ENCODE measurements at regions not wholly inside any gene's neighbourhood (a gene's known extent, or its start where the extent isn't known, plus 50 kb on each side); places are given as distances from the start of the nearest gene placed in this dataset.

GRCh38 chr5:17895288-17896033, 261.2 kb downstream of the TAF11L14 start:
- TF ChIP-seq, protein P1, sequence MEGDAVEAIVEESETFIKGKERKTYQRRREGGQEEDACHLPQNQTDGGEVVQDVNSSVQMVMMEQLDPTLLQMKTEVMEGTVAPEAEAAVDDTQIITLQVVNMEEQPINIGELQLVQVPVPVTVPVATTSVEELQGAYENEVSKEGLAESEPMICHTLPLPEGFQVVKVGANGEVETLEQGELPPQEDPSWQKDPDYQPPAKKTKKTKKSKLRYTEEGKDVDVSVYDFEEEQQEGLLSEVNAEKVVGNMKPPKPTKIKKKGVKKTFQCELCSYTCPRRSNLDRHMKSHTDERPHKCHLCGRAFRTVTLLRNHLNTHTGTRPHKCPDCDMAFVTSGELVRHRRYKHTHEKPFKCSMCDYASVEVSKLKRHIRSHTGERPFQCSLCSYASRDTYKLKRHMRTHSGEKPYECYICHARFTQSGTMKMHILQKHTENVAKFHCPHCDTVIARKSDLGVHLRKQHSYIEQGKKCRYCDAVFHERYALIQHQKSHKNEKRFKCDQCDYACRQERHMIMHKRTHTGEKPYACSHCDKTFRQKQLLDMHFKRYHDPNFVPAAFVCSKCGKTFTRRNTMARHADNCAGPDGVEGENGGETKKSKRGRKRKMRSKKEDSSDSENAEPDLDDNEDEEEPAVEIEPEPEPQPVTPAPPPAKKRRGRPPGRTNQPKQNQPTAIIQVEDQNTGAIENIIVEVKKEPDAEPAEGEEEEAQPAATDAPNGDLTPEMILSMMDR (conservative IDR thresholded peaks at IDR 0.05; ENCODE audit: low read length), result no peak
- H3K4me3 ChIP-seq (ENCODE audit: low read length), result no peak overlapping the region
- no peak for DNase-seq (ENCODE audit: low read depth)

DNA sequence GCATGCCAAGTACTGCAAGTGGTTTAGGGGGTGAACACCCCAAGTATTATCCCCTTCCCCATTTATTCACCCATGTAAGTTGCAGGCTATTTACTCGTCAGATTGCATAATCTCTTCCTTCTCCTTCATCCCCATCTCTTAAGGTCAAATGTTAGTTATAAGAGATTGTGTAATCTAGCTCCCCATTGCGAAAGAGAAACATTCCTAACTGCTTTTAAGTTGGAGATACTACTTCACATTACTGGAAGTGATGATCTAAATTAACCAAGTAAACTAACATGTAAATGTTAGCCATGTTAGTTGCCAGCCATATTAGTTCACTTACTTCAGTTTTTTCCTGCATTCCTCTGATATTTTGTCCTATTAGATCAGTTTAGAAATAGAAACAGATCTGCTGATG, 262.3 kb downstream of the TAF11L14 start:
- TF ChIP-seq, protein P1 (conservative IDR thresholded peaks at IDR 0.05; ENCODE audit: low read length), result no peak
- peak; percentile 3 for DNase-seq (ENCODE audit: low read depth)
- H3K4me3 ChIP-seq (ENCODE audit: low read length), result no peak overlapping the region

DNA sequence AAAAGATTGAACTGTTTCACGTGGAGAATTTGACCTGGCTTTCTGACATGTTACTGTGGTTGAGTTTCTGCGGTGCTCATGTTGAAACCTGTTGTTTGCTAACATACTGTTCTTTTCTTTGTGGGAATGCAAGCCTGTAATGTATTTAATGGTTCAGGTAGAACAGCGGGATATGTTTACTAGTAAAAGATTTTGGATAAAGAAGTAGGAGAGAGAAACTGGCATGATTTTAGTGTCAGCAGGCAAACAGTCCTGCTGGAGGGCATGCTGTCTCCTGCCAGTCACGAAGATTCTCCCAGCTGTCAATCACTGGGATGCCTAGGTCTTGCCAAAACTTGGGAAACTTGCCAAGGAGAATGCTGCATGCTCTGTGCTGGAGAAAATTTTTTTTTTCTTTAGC, 263.5 kb downstream of the TAF11L14 start:
- H3K4me3 ChIP-seq (ENCODE audit: low read length), result no peak overlapping the region
- no peak for DNase-seq (ENCODE audit: low read depth)
- TF ChIP-seq, protein P1 (conservative IDR thresholded peaks at IDR 0.05; ENCODE audit: low read length), result no peak

DNA sequence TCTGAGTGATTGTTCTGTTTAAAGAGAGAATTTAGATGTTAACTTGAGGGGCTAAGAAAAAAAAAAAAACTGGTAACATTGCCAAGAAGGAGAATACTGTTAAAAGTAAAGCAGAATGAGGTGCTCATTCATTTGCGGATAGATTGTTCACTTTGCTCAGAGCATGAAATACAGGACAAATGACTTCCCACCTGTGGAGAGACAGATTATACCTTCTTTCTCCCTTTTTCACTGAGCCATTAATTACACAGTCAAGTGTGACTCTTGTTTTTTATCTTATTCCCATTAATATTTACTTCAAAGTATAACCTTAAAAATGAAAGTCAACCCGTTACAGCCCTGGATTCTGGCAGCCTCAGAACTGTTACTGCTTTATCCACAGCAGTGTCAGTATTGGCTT, 264.5 kb downstream of the TAF11L14 start:
- no peak for DNase-seq (ENCODE audit: low read depth)
- TF ChIP-seq, protein P1 (conservative IDR thresholded peaks at IDR 0.05; ENCODE audit: low read length), result no peak
- no peak overlapping the region for H3K4me3 ChIP-seq (ENCODE audit: low read length)

DNA sequence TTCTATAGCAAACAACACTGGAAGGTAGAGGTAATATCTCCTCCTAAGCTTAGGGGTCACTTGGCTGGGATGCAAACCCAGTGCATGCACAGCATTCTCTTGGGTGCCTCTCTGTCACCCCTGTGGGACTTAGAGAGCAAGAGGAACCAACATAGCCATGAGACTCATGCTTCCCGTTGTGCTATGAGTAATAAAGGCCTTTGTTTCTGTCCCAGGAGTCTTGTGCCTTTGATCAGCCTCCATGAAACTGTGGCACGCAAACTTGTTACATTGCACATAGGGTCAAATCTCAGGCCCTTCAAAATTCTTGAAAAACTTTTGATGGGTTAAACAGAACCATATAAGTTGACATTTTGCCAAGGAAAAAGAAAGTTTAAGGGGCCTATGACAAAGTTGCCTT, 272.8 kb downstream of the TAF11L14 start:
- TF ChIP-seq, protein P1 (conservative IDR thresholded peaks at IDR 0.05; ENCODE audit: low read length), result no peak
- DNase-seq (ENCODE audit: low read depth), result no peak
- H3K4me3 ChIP-seq (ENCODE audit: low read length), result no peak overlapping the region

- TF ChIP-seq, protein P1 (conservative IDR thresholded peaks at IDR 0.05; ENCODE audit: low read length), result no peak
- H3K4me3 ChIP-seq (ENCODE audit: low read length), result no peak overlapping the region
- DNase-seq (ENCODE audit: low read depth), result no peak
These were observed 276.1 kb downstream of the TAF11L14 start for GRCh38 chr5:17910318-17910717.

- DNase-seq (ENCODE audit: low read depth), result no peak
- TF ChIP-seq, protein P1 (conservative IDR thresholded peaks at IDR 0.05; ENCODE audit: low read length), result no peak
These were observed 278.5 kb downstream of the TAF11L14 start for GRCh38 chr5:17912794-17913193.

More at GRCh38 chr5:17912794-17913193, 278.5 kb downstream of the TAF11L14 start:
- H3K4me3 ChIP-seq (ENCODE audit: low read length), result no peak overlapping the region

Measured in AG10803 (cell line).